Adrenal gland (tissue), 9 donors: ENCODE measurements at regions not wholly inside any gene's neighbourhood (a gene's known extent, or its start where the extent isn't known, plus 50 kb on each side); places are given as distances from the start of the nearest gene placed in this dataset.

Experiments
- DNase-seq, 7 donors: peaks; one replicate each; pipeline ENCODE4 v3.0.0-alpha.2; 2019 to 2020
- H3K27ac ChIP-seq, 5 donors: fragments of 200-600 bp; sonication (generic) in 4 of 5; 1 replicate in 3 of 5; 2 replicates in 2 of 5; pipeline versions ENCODE4 v1.5.1 to v1.8.0; 2016 to 2020; ENCODE audit warnings: mild to moderate bottlenecking in 1 of 5
- H3K27me3 ChIP-seq: fragments of 200-600 bp; 2 replicates; pipeline ENCODE4 v1.8.0; 2021
- H3K36me3 ChIP-seq, 2 donors: fragments of 200-600 bp; replicated peaks in 1 of 2; 1 replicate in 1 of 2; 2 replicates in 1 of 2; pipeline versions ENCODE4 v1.5.1 to v1.8.0; 2018 to 2022
- H3K4me1 ChIP-seq, 2 donors: fragments of 200-600 bp; replicated peaks in 1 of 2; 1 replicate in 1 of 2; 2 replicates in 1 of 2; pipeline versions ENCODE4 v1.5.1 to v1.8.0; 2018 to 2021
- H3K4me3 ChIP-seq, 4 donors: fragments of 200-600 bp; sonication (generic) in 3 of 4; one replicate each; pipeline ENCODE4 v1.5.1; 2016 to 2018
- H3K9me3 ChIP-seq, 3 donors: fragments of 200-600 bp; sonication (generic) in 1 of 3; replicated peaks in 1 of 3; 1 replicate in 2 of 3; 2 replicates in 1 of 3; pipeline versions ENCODE4 v1.5.1 to v1.8.0; 2016 to 2021
- POLR2A ChIP-seq, 2 donors: fragments of 450-650 bp; IDR thresholded peaks; one replicate each; pipeline ENCODE4 v1.6.1; 2017; ENCODE audit warnings: antibody characterized with exemption in 2 of 2, mild to moderate bottlenecking in 2 of 2, moderate library complexity in 1 of 2
- WGBS, 4 donors: extraction: QIAGEN DNeasy Blood & Tissue Kit in 2 of 4; methylation state at CpG; one replicate each; pipeline versions ENCODE4 v1.1.5 to v1.1.7; 2013 to 2017; 5-methylcytosine and 5-hydroxymethylcytosine counted together
- intact Hi-C, 2 donors: fragments of 100-400 bp; cut with DNase I; formaldehyde crosslinking; loops; one replicate each; pipeline versions ENCODE4 v1.14.1 to v1.15.0; 2022 to 2023
- TF ChIP-seq, protein P1 (sequence below), 6 experiments: fragments of 450-650 bp in 4 of 6; fragments of 200-600 bp in 2 of 6; sonication (generic) in 1 of 6; IDR thresholded peaks; 1 replicate in 5 of 6; 2 replicates in 1 of 6; pipeline versions ENCODE4 v1.5.1 to v1.8.0; 2016 to 2021; ENCODE audit warnings: antibody characterized with exemption in 6 of 6, mild to moderate bottlenecking in 2 of 6, moderate library complexity in 1 of 6
- donor health status: healthy with polysubstance abuse.
- donor health status: Bipolar disorder and iron deficiency.
- donor health status: DM: yes; HTN: yes; CAD: no.
- donor health status: DM: no; HTN: no; CAD: no.
- donor health status: DM: no; HTN: no; CAD: no.

DNA sequence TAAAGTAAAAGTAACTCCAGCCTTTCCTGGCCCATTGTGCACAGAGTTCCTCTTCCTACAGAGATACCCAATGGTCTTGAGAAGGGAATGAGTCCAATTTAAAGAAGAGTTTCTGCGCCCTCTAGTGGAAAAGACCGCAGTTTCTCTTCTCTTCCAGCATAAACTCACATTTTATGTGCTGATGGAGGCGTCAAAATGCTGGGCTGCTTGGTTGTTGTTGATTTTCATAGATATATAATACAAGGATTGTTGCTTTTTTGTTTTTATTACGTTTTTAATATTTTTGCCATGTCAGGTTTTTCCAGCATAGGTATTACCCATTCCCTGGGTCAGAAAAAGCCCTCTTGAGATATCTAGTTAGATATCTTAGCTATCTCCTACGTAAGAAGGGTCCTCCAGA, 356.9 kb upstream of the STXBP6 start:
- H3K4me3 ChIP-seq: no peak overlapping the region
- no peaks in the 10 kb centered on the region for H3K36me3 ChIP-seq
- 19 to 23% (median 22%) methylated on average over 5 of the region's 5 CpGs for WGBS, 4 donors
- no peaks in the 10 kb centered on the region for H3K27me3 ChIP-seq
- H3K9me3 ChIP-seq: no peaks in the 10 kb centered on the region
- H3K27ac ChIP-seq: no peak overlapping the region
- intact Hi-C loops: no loop called here
- TF ChIP-seq POLR2A (IDR thresholded peaks at IDR 0.05): no peak
- TF ChIP-seq, protein P1, sequence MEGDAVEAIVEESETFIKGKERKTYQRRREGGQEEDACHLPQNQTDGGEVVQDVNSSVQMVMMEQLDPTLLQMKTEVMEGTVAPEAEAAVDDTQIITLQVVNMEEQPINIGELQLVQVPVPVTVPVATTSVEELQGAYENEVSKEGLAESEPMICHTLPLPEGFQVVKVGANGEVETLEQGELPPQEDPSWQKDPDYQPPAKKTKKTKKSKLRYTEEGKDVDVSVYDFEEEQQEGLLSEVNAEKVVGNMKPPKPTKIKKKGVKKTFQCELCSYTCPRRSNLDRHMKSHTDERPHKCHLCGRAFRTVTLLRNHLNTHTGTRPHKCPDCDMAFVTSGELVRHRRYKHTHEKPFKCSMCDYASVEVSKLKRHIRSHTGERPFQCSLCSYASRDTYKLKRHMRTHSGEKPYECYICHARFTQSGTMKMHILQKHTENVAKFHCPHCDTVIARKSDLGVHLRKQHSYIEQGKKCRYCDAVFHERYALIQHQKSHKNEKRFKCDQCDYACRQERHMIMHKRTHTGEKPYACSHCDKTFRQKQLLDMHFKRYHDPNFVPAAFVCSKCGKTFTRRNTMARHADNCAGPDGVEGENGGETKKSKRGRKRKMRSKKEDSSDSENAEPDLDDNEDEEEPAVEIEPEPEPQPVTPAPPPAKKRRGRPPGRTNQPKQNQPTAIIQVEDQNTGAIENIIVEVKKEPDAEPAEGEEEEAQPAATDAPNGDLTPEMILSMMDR (IDR thresholded peaks at IDR 0.05): peak in 5 of 6 experiments; percentile 11 to 44 (median 39)
- no peaks in the 10 kb centered on the region for H3K4me1 ChIP-seq
- peak in 6 of 7 donors; percentile 21 to 68 (median 48) for DNase-seq

GRCh38 chr14:25400607-25401206, 350.8 kb upstream of the STXBP6 start:
- TF ChIP-seq, protein P1 (IDR thresholded peaks at IDR 0.05): peak; percentile 58 to 73 (median 63)
- TF ChIP-seq POLR2A (IDR thresholded peaks at IDR 0.05): no peak
- intact Hi-C loops: no loop called here
- no peaks in the 10 kb centered on the region for H3K27me3 ChIP-seq
- H3K36me3 ChIP-seq: no peaks in the 10 kb centered on the region
- H3K4me3 ChIP-seq: no peak overlapping the region
- no peaks in the 10 kb centered on the region for H3K4me1 ChIP-seq
- peak; percentile 44 to 88 (median 61) for DNase-seq
- no peak overlapping the region for H3K27ac ChIP-seq
- WGBS, 4 donors: 15 to 18% (median 17%) methylated on average over 12 of the region's 12 CpGs
- H3K9me3 ChIP-seq: no peaks in the 10 kb centered on the region

GRCh38 chr14:25396128-25396527, 346.2 kb upstream of the STXBP6 start:
- H3K36me3 ChIP-seq: no peaks in the 10 kb centered on the region
- no peaks in the 10 kb centered on the region for H3K9me3 ChIP-seq
- 52 to 66% (median 57%) methylated on average over 1 of the region's 1 CpG for WGBS, 4 donors
- intact Hi-C loops: no loop called here
- H3K4me3 ChIP-seq: no peak overlapping the region
- H3K27me3 ChIP-seq: no peaks in the 10 kb centered on the region
- TF ChIP-seq, protein P1 (IDR thresholded peaks at IDR 0.05): no peak
- TF ChIP-seq POLR2A (IDR thresholded peaks at IDR 0.05): no peak
- H3K27ac ChIP-seq: no peak overlapping the region
- DNase-seq: no peak
- no peaks in the 10 kb centered on the region for H3K4me1 ChIP-seq

DNA sequence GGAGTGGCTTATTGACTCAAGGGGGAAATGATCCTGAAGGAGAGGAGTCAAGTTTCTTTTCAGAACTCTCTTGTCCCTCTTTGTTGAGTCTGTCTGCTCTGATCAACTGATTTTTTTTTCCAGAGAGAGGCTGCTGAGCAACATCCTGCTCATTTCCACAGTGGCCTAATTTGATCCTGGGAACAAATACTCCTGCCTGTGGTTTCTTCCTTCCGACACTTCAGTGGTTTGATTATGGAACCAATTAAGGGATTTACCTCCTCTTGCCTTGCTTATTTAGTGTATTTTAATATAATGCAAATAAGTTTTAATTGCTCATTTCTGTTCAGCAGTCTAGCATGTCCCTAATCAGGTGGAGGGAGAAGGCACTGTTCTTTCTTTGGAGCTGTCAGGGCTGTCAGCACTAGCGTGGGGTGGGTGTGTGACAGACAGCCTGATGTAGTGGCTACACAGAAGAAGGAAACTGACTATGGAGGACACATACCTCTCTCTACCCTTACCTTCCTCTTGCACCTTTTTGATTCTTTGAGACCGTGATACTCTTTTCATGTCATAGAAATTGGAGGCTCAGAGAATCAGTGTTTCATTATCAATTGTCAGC, 344.9 kb upstream of the STXBP6 start:
- Histone ChIP-seq H3K36me3 (no peaks in the 10 kb centered on the region), H3K27me3 (no peaks in the 10 kb centered on the region), H3K9me3 (no peaks in the 10 kb centered on the region), H3K4me1 (no peaks in the 10 kb centered on the region), H3K4me3 (no peak overlapping the region), H3K27ac (no peak overlapping the region)
- intact Hi-C loops: no loop called here
- no peak for DNase-seq
- WGBS, 4 donors: 55 to 83% (median 78%) methylated on average over 3 of the region's 3 CpGs
- TF ChIP-seq, protein P1 (IDR thresholded peaks at IDR 0.05): no peak
- no peak for TF ChIP-seq POLR2A (IDR thresholded peaks at IDR 0.05)
